ENCODE measurements at regions not wholly inside any gene's neighbourhood (a gene's known extent, or its start where the extent isn't known, plus 50 kb on each side); places are given as distances from the start of the nearest gene placed in this dataset.

- 20% methylated on average over 10 of the region's 10 CpGs for WGBS (ENCODE audit: insufficient coverage, insufficient replicate concordance, low lambda C conversion rate, missing lambda C conversion rate)
- no peaks in the 10 kb centered on the region for H3K79me2 ChIP-seq (ENCODE audit: control insufficient read depth, insufficient read depth, low read length)
- BruUV-seq (replicated peaks), result no TSS peak
- no peaks in the 10 kb centered on the region for H3K36me3 ChIP-seq (ENCODE audit: control insufficient read depth in 2 of 2, insufficient read depth in 2 of 2, low read length in 1 of 2)
- RAD21 ChIA-PET (ENCODE audit: unreplicated experiment), result no interaction called here
- H3K9ac ChIP-seq (ENCODE audit: control insufficient read depth, insufficient read depth, low read length), result no peak overlapping the region
- H3K27ac ChIP-seq (ENCODE audit: control insufficient read depth, insufficient read depth), result no peak overlapping the region
- POLR2A ChIA-PET, result no interaction called here
- no peak overlapping the region for H3K4me3 ChIP-seq
- no peak for DNase-seq (ENCODE audit: low read depth, low spot score)
- FAIRE-seq, result no peak
- in situ Hi-C loops (cut with MboI), result no loop called here
- no peak overlapping the region for H2AFZ ChIP-seq (ENCODE audit: control insufficient read depth, low read depth, low read length)
- H4K20me1 ChIP-seq (ENCODE audit: control insufficient read depth, insufficient read depth), result no peaks in the 10 kb centered on the region
- ATAC-seq, result no peak
- no peak overlapping the region for H3K4me2 ChIP-seq (ENCODE audit: control insufficient read depth, insufficient read depth)
- H3K4me1 ChIP-seq (ENCODE audit: control insufficient read depth, insufficient read depth, low read length), result no peaks in the 10 kb centered on the region
- no peaks in the 10 kb centered on the region for H3K9me3 ChIP-seq (replicated peaks; ENCODE audit: control insufficient read depth, insufficient read depth, low read length)
- intact Hi-C loops (cut with micrococcal nuclease; ENCODE audit: unreplicated experiment), result no loop called here
- H3K27me3 ChIP-seq (replicated peaks in 1 of 2; ENCODE audit: control insufficient read depth in 2 of 2, insufficient read depth in 2 of 2, low read length in 1 of 2), result peaks cover 0 to 2% of the 10 kb centered on the region in 2 experiments; a peak in 3 of 4 replicates
- SMC1A ChIA-PET (ENCODE audit: uncharacterized antibody, unreplicated experiment), result no interaction called here
- CTCF ChIA-PET, result no interaction called here
- no peak for TF ChIP-seq MTA3 (IDR thresholded peaks at IDR 0.05; ENCODE audit: borderline replicate concordance, low read length)
- no peak for TF ChIP-seq PBX3 (IDR thresholded peaks at IDR 0.05; ENCODE audit: insufficient replicate concordance, low read depth, low read length)
- TF ChIP-seq ZNF207 (IDR thresholded peaks at IDR 0.05; ENCODE audit: borderline replicate concordance), result no peak
- no peak for TF ChIP-seq CBFB (IDR thresholded peaks at IDR 0.05; ENCODE audit: low read depth)
- TF ChIP-seq NFXL1 (IDR thresholded peaks at IDR 0.05; ENCODE audit: borderline replicate concordance), result no peak
- no peak for TF ChIP-seq HDGF (IDR thresholded peaks at IDR 0.05)
- TF ChIP-seq IRF3 (IDR thresholded peaks at IDR 0.05), result no peak
- no peak for TF ChIP-seq RBBP5 (conservative IDR thresholded peaks at IDR 0.05)
- TF ChIP-seq STAT3 (IDR thresholded peaks at IDR 0.05; ENCODE audit: low read depth, low read length), result no peak
- no peak for TF ChIP-seq CUX1 (IDR thresholded peaks at IDR 0.05; ENCODE audit: insufficient replicate concordance, low read depth, low read length)
- TF ChIP-seq POU2F2 (IDR thresholded peaks at IDR 0.05; ENCODE audit: borderline replicate concordance, low read depth, low read length), result no peak
- no peak for TF ChIP-seq E2F8 (IDR thresholded peaks at IDR 0.05; ENCODE audit: low read depth, partially characterized antibody)
- no peak for TF ChIP-seq PKNOX1 (IDR thresholded peaks at IDR 0.05)
- no peak for TF ChIP-seq EED (IDR thresholded peaks at IDR 0.05; ENCODE audit: low read depth)
Observed at GRCh38 chr1:30179942-30180543, 543.3 kb downstream of the MATN1 start.
